HEK293 (cell line): ENCODE measurements at regions not wholly inside any gene's neighbourhood (a gene's known extent, or its start where the extent isn't known, plus 50 kb on each side); places are given as distances from the start of the nearest gene placed in this dataset.

Source experiments
- CTCF ChIA-PET: fragments of 350-600 bp; formaldehyde crosslinking; extraction: SDS; loops from one replicate; lab custom pipeline; 2021; ENCODE audit warnings: antibody characterized with exemption; lab: Yijun Ruan, JAX
- POLR2A ChIA-PET: fragments of 300-600 bp; formaldehyde crosslinking; extraction: SDS; loops from one replicate; lab custom pipeline; 2020; ENCODE audit warnings: antibody characterized with exemption, inconsistent platforms; lab: Yijun Ruan, JAX
- H3K27ac ChIP-seq: fragments of 200-500 bp; sonication (Bioruptor generic); 2 replicates; pipeline ENCODE4 v1.5.1; 2014; ENCODE audit warnings: low read depth, low read length, control low read depth, inconsistent platforms; ENCODE audit errors: extremely low read depth
- H3K36me3 ChIP-seq, 2 experiments: fragments of 200-500 bp in 1 of 2; sonication (Bioruptor generic) in 1 of 2; 1 replicate in 1 of 2; 2 replicates in 1 of 2; pipeline ENCODE4 v1.5.1; 2014 to 2017; ENCODE audit warnings: inconsistent platforms in 2 of 2, low read length in 2 of 2; ENCODE audit not compliant: control insufficient read depth in 2 of 2, insufficient read depth in 1 of 2
- H3K4me1 ChIP-seq: fragments of 200-500 bp; sonication (Bioruptor generic); 2 replicates; pipeline ENCODE4 v1.5.1; 2014; ENCODE audit warnings: mild to moderate bottlenecking, low read length, inconsistent platforms; ENCODE audit not compliant: control insufficient read depth, insufficient read depth
- H3K4me3 ChIP-seq: 2 replicates; pipeline ENCODE4 v1.5.1; 2011; ENCODE audit warnings: low read depth, mild to moderate bottlenecking, control low read depth, low read length, moderate library complexity
- H3K9me3 ChIP-seq: fragments of 200-500 bp; sonication (Bioruptor generic); 2 replicates; pipeline ENCODE4 v1.5.1; 2014; ENCODE audit warnings: low read depth, low read length, inconsistent platforms; ENCODE audit not compliant: control insufficient read depth, insufficient read depth
- BCL11B ChIP-seq: fragments of 450-650 bp; formaldehyde crosslinking; IDR thresholded peaks from 2 replicates; pipeline ENCODE4 v1.5.1; 2016; ENCODE audit warnings: low read depth, missing biosample characterization, missing genetic modification characterization
- IKZF3 ChIP-seq: fragments of 450-650 bp; IDR thresholded peaks from 2 replicates; pipeline ENCODE4 v1.5.0; 2018; ENCODE audit warnings: missing biosample characterization, mild to moderate bottlenecking, missing genetic modification characterization, moderate library complexity
- SCRT1 ChIP-seq: fragments of 450-650 bp; formaldehyde crosslinking; IDR thresholded peaks from 2 replicates; pipeline ENCODE4 v1.5.1; 2016; ENCODE audit warnings: missing biosample characterization, missing genetic modification characterization, borderline replicate concordance
- TCF7L2 ChIP-seq: IDR thresholded peaks from 2 replicates; pipeline ENCODE4 v1.6.1; 2011; ENCODE audit warnings: low read depth, mild to moderate bottlenecking, inconsistent platforms, low read length, moderate library complexity, borderline replicate concordance
- TRIM28 ChIP-seq: IDR thresholded peaks from 2 replicates; pipeline ENCODE4 v1.6.1; 2011; ENCODE audit warnings: low read length, control low read depth, borderline replicate concordance
- WT1 ChIP-seq: fragments of 450-650 bp; formaldehyde crosslinking; IDR thresholded peaks from 2 replicates; pipeline ENCODE4 v1.5.1; 2016; ENCODE audit warnings: missing biosample characterization, missing genetic modification characterization
- ZBTB17 ChIP-seq: fragments of 450-650 bp; formaldehyde crosslinking; IDR thresholded peaks from 2 replicates; pipeline ENCODE4 v1.5.1; 2016; ENCODE audit warnings: missing biosample characterization, missing genetic modification characterization
- ZFHX2 ChIP-seq: fragments of 450-650 bp; formaldehyde crosslinking; conservative IDR thresholded peaks from 2 replicates; pipeline ENCODE4 v1.5.1; 2016; ENCODE audit warnings: missing biosample characterization, missing genetic modification characterization
- ZNF121 ChIP-seq: fragments of 450-650 bp; formaldehyde crosslinking; IDR thresholded peaks from 2 replicates; pipeline ENCODE4 v1.5.1; 2016; ENCODE audit warnings: missing biosample characterization, missing genetic modification characterization
- ZNF19 ChIP-seq: fragments of 450-650 bp; formaldehyde crosslinking; IDR thresholded peaks from 2 replicates; pipeline ENCODE4; 2016; ENCODE audit warnings: missing biosample characterization, missing genetic modification characterization, low read depth
- ZNF202 ChIP-seq: fragments of 450-650 bp; formaldehyde crosslinking; IDR thresholded peaks from 2 replicates; pipeline ENCODE4 v1.5.1; 2016; ENCODE audit warnings: missing biosample characterization, missing genetic modification characterization, borderline replicate concordance
- ZNF214 ChIP-seq: fragments of 450-650 bp; formaldehyde crosslinking; IDR thresholded peaks from 2 replicates; pipeline ENCODE4 v1.5.1; 2017; ENCODE audit warnings: missing biosample characterization, mild to moderate bottlenecking, missing genetic modification characterization, borderline replicate concordance
- ZNF23 ChIP-seq: fragments of 450-650 bp; formaldehyde crosslinking; IDR thresholded peaks from 2 replicates; pipeline ENCODE4 v1.5.1; 2016; ENCODE audit warnings: missing biosample characterization, missing genetic modification characterization, borderline replicate concordance
- ZNF423 ChIP-seq: fragments of 450-650 bp; formaldehyde crosslinking; IDR thresholded peaks from 2 replicates; pipeline ENCODE4 v1.5.1; 2016; ENCODE audit warnings: missing biosample characterization, missing genetic modification characterization
- ZNF426 ChIP-seq: fragments of 450-650 bp; formaldehyde crosslinking; IDR thresholded peaks from 2 replicates; pipeline ENCODE4 v1.5.1; 2017; ENCODE audit warnings: missing biosample characterization, missing genetic modification characterization, mild to moderate bottlenecking, inconsistent platforms, moderate library complexity
- ZNF514 ChIP-seq: fragments of 450-650 bp; formaldehyde crosslinking; IDR thresholded peaks from 2 replicates; pipeline ENCODE4 v1.5.1; 2016; ENCODE audit warnings: missing biosample characterization, missing genetic modification characterization
- ZNF521 ChIP-seq: fragments of 450-650 bp; formaldehyde crosslinking; IDR thresholded peaks from 2 replicates; pipeline ENCODE4 v1.5.1; 2017; ENCODE audit warnings: missing biosample characterization, mild to moderate bottlenecking, missing genetic modification characterization
- ZNF571 ChIP-seq: fragments of 450-650 bp; formaldehyde crosslinking; IDR thresholded peaks from 2 replicates; pipeline ENCODE4 v1.5.0; 2017; ENCODE audit warnings: missing biosample characterization, missing genetic modification characterization
- ZNF585B ChIP-seq: fragments of 450-650 bp; formaldehyde crosslinking; IDR thresholded peaks from 2 replicates; pipeline ENCODE4 v1.5.1; 2016; ENCODE audit warnings: missing biosample characterization, missing genetic modification characterization
- ZNF792 ChIP-seq: fragments of 450-650 bp; formaldehyde crosslinking; IDR thresholded peaks from 2 replicates; pipeline ENCODE4 v1.5.1; 2016; ENCODE audit warnings: missing biosample characterization, missing genetic modification characterization
- ZNF837 ChIP-seq: fragments of 450-650 bp; formaldehyde crosslinking; IDR thresholded peaks from 2 replicates; pipeline ENCODE4 v1.5.1; 2016; ENCODE audit warnings: missing biosample characterization, missing genetic modification characterization
- TF ChIP-seq, protein P1 (sequence below): fragments of 450-650 bp; formaldehyde crosslinking; IDR thresholded peaks from 2 replicates; pipeline ENCODE4 v1.5.1; 2016; ENCODE audit warnings: missing biosample characterization, missing genetic modification characterization
- TF ChIP-seq, protein P2 (sequence below): fragments of 450-650 bp; formaldehyde crosslinking; IDR thresholded peaks from 2 replicates; pipeline ENCODE4 v1.5.1; 2017; ENCODE audit warnings: missing biosample characterization, missing genetic modification characterization
- TF ChIP-seq, protein P3 (sequence below): fragments of 450-650 bp; formaldehyde crosslinking; IDR thresholded peaks from 2 replicates; pipeline ENCODE4 v1.5.1; 2016; ENCODE audit warnings: missing biosample characterization, missing genetic modification characterization, borderline replicate concordance
- TF ChIP-seq, protein P4 (sequence below): fragments of 450-650 bp; formaldehyde crosslinking; IDR thresholded peaks from 2 replicates; pipeline ENCODE4 v1.5.1; 2016; ENCODE audit warnings: missing biosample characterization, missing genetic modification characterization
- TF ChIP-seq, protein P5 (sequence below): fragments of 450-650 bp; IDR thresholded peaks from 2 replicates; pipeline ENCODE4 v1.5.1; 2018; ENCODE audit warnings: missing biosample characterization, mild to moderate bottlenecking, missing genetic modification characterization

DNA sequence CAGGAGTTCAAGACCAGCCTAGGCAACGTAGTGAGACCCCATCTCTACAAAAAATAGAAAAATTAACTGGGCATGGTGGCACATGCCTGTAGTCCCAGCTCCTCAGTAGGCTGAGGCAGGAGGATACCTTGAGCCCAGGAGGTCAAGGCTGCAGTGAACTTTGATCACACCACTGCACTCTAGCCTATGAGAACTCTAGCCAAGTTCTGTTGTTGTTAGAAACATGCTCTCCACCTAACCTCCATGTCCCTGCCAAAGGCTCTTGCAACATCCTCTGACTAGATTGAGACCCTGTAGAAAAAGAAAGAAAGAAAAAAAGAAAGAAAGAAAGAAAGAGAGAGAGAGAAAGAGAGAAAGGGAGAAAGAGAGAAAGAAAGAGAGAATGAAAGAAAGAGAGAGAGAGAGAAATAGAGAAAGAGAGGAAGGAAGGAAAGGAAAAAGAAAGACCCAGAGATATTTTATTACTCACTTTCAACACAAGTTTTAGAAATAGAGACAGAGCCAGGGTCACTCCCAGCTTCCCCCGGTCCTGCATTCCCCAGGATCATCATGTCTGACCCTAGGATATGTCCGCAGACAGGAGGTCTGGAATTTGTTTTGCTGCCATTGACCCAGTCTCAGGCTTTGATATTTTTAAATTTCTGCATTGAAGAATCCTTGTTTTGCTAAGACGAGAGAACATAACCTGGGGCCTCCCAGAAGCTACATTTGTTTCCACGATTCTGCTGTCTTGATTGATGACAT lies 376.5 kb upstream of the CDH5 start:
- CTCF ChIA-PET = no interaction called here
- no peaks in the 10 kb centered on the region for H3K4me1 ChIP-seq
- no peaks in the 10 kb centered on the region for H3K9me3 ChIP-seq
- no peaks in the 10 kb centered on the region for H3K36me3 ChIP-seq
- TF ChIP-seq ZNF585B (tag by site-specific recombination) = no peak
- TF ChIP-seq ZNF202 = no peak
- TF ChIP-seq ZNF514 (tag by site-specific recombination) = no peak
- no peak for TF ChIP-seq TRIM28
- TF ChIP-seq, protein P1, sequence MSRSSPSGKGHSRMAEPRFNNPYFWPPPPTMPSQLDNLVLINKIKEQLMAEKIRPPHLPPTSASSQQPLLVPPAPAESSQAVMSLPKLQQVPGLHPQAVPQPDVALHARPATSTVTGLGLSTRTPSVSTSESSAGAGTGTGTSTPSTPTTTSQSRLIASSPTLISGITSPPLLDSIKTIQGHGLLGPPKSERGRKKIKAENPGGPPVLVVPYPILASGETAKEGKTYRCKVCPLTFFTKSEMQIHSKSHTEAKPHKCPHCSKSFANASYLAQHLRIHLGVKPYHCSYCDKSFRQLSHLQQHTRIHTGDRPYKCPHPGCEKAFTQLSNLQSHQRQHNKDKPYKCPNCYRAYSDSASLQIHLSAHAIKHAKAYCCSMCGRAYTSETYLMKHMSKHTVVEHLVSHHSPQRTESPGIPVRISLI (tag by site-specific recombination) = no peak
- TF ChIP-seq BCL11B (tag by site-specific recombination) = no peak
- TF ChIP-seq, protein P2, sequence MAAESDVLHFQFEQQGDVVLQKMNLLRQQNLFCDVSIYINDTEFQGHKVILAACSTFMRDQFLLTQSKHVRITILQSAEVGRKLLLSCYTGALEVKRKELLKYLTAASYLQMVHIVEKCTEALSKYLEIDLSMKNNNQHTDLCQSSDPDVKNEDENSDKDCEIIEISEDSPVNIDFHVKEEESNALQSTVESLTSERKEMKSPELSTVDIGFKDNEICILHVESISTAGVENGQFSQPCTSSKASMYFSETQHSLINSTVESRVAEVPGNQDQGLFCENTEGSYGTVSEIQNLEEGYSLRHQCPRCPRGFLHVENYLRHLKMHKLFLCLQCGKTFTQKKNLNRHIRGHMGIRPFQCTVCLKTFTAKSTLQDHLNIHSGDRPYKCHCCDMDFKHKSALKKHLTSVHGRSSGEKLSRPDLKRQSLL (tag by site-specific recombination) = no peak
- no peak for TF ChIP-seq IKZF3 (tag by site-specific recombination)
- TF ChIP-seq ZNF571 (tag by site-specific recombination) = no peak
- no peak for TF ChIP-seq ZBTB17
- no peak for TF ChIP-seq ZNF214
- POLR2A ChIA-PET = no interaction called here
- no peak overlapping the region for H3K27ac ChIP-seq
- H3K4me3 ChIP-seq = no peak overlapping the region

DNA sequence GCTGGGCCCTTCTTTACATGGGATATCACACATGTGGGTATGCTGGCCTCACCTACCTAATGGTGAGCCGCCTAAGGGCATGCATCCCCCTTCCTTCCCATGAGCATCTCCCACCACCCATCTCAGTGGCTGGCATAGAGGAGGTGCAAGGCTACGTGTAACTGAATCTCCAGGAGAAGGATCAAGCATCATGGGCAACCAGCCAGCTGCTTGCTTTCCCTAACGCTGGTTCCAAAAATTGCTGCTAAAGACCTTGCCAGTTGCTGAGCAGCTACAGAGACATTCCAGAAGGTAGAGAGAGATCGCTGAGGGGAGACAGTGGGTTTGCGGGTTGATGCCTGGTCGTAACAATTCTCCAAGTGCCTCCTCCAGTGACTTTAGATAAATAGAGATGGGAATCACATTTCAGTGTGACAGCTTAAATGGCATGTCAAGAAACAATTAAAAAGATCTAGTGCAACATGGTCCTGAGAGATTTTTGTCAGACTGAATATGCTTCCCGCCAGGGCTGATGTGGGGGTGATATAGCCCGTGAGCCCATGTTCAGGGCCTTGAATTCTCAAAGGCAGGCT lies 378.4 kb upstream of the CDH5 start:
- no peak overlapping the region for H3K4me3 ChIP-seq
- CTCF ChIA-PET = no interaction called here
- no peaks in the 10 kb centered on the region for H3K36me3 ChIP-seq
- no peaks in the 10 kb centered on the region for H3K9me3 ChIP-seq
- no peaks in the 10 kb centered on the region for H3K4me1 ChIP-seq
- TF ChIP-seq WT1 (no peak), ZNF521 (no peak), TCF7L2 (no peak), ZNF19 (tag by site-specific recombination) (no peak)
- TF ChIP-seq, protein P3, sequence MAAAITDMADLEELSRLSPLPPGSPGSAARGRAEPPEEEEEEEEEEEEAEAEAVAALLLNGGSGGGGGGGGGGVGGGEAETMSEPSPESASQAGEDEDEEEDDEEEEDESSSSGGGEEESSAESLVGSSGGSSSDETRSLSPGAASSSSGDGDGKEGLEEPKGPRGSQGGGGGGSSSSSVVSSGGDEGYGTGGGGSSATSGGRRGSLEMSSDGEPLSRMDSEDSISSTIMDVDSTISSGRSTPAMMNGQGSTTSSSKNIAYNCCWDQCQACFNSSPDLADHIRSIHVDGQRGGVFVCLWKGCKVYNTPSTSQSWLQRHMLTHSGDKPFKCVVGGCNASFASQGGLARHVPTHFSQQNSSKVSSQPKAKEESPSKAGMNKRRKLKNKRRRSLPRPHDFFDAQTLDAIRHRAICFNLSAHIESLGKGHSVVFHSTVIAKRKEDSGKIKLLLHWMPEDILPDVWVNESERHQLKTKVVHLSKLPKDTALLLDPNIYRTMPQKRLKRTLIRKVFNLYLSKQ = no peak
- H3K27ac ChIP-seq = no peak overlapping the region
- POLR2A ChIA-PET = no interaction called here

DNA sequence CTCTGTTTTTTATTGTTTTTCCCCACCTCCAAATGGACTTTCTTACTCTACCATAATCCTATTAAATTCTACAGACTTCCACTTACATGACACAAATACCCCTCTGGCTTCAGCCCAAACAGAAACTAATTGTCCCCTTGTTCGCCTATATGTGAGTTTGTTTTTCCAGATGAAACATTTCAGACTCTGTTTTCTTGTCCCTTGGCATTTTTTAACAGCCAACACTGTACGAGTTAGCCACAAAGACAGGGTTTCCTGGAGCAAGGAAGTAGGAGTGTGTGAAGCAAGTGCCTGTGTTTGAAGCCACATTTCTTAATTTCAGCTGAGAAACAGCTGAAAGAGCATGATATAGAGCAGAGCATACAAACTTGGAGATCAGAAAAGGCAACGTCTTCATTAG lies 382.2 kb upstream of the CDH5 start:
- Histone ChIP-seq H3K9me3 (no peaks in the 10 kb centered on the region), H3K4me1 (no peaks in the 10 kb centered on the region), H3K4me3 (no peak overlapping the region), H3K36me3 (no peaks in the 10 kb centered on the region), H3K27ac (no peak overlapping the region)
- ChIA-PET CTCF (no interaction called here), POLR2A (no interaction called here)
- TF ChIP-seq ZNF121 (no peak), ZFHX2 (tag by site-specific recombination) (no peak), SCRT1 (tag by site-specific recombination) (no peak), ZNF423 (tag by site-specific recombination) (no peak), ZNF837 (tag by site-specific recombination) (no peak), ZNF23 (tag by site-specific recombination) (no peak), ZNF792 (tag by site-specific recombination) (no peak), ZNF426 (tag by site-specific recombination) (no peak)
- TF ChIP-seq, protein P4, sequence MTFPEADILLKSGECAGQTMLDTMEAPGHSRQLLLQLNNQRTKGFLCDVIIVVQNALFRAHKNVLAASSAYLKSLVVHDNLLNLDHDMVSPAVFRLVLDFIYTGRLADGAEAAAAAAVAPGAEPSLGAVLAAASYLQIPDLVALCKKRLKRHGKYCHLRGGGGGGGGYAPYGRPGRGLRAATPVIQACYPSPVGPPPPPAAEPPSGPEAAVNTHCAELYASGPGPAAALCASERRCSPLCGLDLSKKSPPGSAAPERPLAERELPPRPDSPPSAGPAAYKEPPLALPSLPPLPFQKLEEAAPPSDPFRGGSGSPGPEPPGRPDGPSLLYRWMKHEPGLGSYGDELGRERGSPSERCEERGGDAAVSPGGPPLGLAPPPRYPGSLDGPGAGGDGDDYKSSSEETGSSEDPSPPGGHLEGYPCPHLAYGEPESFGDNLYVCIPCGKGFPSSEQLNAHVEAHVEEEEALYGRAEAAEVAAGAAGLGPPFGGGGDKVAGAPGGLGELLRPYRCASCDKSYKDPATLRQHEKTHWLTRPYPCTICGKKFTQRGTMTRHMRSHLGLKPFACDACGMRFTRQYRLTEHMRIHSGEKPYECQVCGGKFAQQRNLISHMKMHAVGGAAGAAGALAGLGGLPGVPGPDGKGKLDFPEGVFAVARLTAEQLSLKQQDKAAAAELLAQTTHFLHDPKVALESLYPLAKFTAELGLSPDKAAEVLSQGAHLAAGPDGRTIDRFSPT (tag by site-specific recombination) = no peak
- TF ChIP-seq, protein P5, sequence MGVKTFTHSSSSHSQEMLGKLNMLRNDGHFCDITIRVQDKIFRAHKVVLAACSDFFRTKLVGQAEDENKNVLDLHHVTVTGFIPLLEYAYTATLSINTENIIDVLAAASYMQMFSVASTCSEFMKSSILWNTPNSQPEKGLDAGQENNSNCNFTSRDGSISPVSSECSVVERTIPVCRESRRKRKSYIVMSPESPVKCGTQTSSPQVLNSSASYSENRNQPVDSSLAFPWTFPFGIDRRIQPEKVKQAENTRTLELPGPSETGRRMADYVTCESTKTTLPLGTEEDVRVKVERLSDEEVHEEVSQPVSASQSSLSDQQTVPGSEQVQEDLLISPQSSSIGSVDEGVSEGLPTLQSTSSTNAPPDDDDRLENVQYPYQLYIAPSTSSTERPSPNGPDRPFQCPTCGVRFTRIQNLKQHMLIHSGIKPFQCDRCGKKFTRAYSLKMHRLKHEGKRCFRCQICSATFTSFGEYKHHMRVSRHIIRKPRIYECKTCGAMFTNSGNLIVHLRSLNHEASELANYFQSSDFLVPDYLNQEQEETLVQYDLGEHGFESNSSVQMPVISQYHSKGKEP (tag by site-specific recombination) = no peak
